ENCODE measurements at regions not wholly inside any gene's neighbourhood (a gene's known extent, or its start where the extent isn't known, plus 50 kb on each side); places are given as distances from the start of the nearest gene placed in this dataset.

DNA sequence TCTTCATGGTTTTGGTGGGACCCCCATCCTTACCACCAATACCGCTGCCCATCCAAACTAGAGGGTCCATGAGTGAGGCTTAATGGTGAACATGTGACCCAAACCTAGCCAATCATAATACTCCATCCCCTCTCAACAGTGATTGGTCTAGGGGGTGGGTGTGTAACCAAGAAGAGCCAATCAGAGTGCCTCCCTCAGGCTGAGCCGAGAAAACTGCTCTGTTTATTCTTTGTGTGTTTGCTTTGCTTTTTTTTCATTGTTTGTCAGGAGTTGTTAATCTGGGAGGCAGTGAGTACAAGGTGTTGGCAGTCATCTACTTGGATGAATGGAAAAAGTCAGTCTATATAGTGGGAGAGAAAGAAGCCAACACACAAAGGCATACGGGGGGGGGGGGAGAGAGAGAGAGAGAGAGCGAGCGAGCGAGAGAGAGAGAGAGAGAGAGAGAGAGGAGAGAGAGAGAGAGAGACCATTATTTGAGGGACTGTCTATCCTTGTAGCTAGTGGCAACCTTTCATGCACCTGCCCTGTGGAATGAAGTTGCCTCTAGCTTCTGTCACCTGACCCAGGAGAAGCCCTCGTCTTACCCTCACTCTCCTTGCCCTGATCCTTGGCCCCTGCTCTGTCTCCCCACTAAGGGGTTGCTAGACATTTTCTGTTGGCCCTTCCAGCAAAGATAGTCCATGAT lies 441.7 kb downstream of the TYW1 start:
- CTCF ChIA-PET: interaction anchor here (0.6 kb wide), 1 partner anchor 724 kb away, joined by 3 read pairs; no protein-coding TSS in a partner anchor
- H3K27me3 Mint-ChIP-seq (ENCODE audit: low read depth): no peaks in the 10 kb centered on the region
- H3K27ac Mint-ChIP-seq: no peak overlapping the region
- no peak for DNase-seq
- no peaks in the 10 kb centered on the region for H3K4me1 Mint-ChIP-seq (ENCODE audit: low read depth)
- no peak overlapping the region for H3K4me3 Mint-ChIP-seq
- H3K9me3 Mint-ChIP-seq: peaks cover 8% of the 10 kb centered on the region
- H3K36me3 Mint-ChIP-seq (ENCODE audit: low read depth): no peaks in the 10 kb centered on the region
- intact Hi-C loops (cut with micrococcal nuclease): no loop called here

- Mint-ChIP-seq H3K36me3 (ENCODE audit: low read depth) (no peaks in the 10 kb centered on the region), H3K9me3 (peaks cover 3% of the 10 kb centered on the region), H3K4me1 (ENCODE audit: low read depth) (no peaks in the 10 kb centered on the region), H3K27ac (no peak overlapping the region), H3K4me3 (no peak overlapping the region), H3K27me3 (ENCODE audit: low read depth) (no peaks in the 10 kb centered on the region)
- intact Hi-C loops (cut with micrococcal nuclease): no loop called here
- CTCF ChIA-PET: interaction anchor here (0.6 kb wide), 1 partner anchor 724 kb away, joined by 3 read pairs; no protein-coding TSS in a partner anchor
- DNase-seq: no peak
These were observed 442.4 kb downstream of the TYW1 start for GRCh38 chr7:67438913-67439505.

DNA sequence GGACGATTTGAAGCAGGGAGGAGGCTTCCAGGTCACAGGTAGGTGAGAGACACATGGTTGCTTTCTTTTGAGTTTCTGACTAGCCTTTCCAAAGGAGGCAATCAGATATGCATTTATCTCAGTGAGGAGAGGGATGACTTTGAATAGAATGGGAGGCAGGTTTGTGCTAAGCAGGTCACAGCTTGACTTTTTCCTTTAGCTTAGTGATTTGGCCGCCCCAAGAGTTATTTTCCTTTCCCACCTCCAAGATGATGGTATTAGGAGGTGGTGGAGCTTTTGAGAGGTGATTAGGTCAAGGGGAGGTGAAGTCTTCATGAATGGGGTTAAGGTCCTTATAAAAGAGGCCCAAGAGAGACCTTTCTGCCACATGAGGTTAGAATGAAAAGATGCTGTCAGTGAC lies 443.7 kb downstream of the TYW1 start:
- CTCF ChIA-PET: no interaction called here
- DNase-seq: no peak
- H3K9me3 Mint-ChIP-seq: no peaks in the 10 kb centered on the region
- H3K27ac Mint-ChIP-seq: no peak overlapping the region
- no peaks in the 10 kb centered on the region for H3K4me1 Mint-ChIP-seq (ENCODE audit: low read depth)
- intact Hi-C loops (cut with micrococcal nuclease): no loop called here
- no peaks in the 10 kb centered on the region for H3K36me3 Mint-ChIP-seq (ENCODE audit: low read depth)
- no peak overlapping the region for H3K4me3 Mint-ChIP-seq
- no peaks in the 10 kb centered on the region for H3K27me3 Mint-ChIP-seq (ENCODE audit: low read depth)

DNA sequence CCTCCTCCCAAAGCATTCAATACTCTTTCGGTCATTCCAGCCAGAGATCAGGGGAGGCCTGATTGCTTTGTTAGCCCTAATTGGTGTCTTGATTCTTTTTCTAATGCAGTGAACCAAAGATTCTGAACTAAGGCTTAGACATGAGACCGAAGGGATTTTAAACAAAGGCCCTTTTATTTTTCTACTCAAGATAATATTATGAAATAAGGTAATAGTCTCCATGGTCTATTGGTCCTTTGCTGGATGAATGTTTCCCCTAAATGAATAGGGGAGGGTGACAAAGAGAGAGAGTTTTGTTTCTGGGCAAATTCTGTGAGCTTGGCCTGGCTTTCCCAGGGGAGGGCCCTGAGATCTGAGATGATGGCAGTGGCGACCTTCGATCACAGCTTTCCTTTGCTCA lies 449.1 kb downstream of the TYW1 start:
- H3K9me3 Mint-ChIP-seq: peaks cover 3% of the 10 kb centered on the region
- DNase-seq: no peak
- CTCF ChIA-PET: no interaction called here
- no peaks in the 10 kb centered on the region for H3K36me3 Mint-ChIP-seq (ENCODE audit: low read depth)
- no peaks in the 10 kb centered on the region for H3K27me3 Mint-ChIP-seq (ENCODE audit: low read depth)
- intact Hi-C loops (cut with micrococcal nuclease): no loop called here
- no peak overlapping the region for H3K4me3 Mint-ChIP-seq
- no peaks in the 10 kb centered on the region for H3K4me1 Mint-ChIP-seq (ENCODE audit: low read depth)
- H3K27ac Mint-ChIP-seq: no peak overlapping the region

GRCh38 chr7:67447297-67447696 lies 450.7 kb downstream of the TYW1 start:
- no peaks in the 10 kb centered on the region for H3K36me3 Mint-ChIP-seq (ENCODE audit: low read depth)
- H3K9me3 Mint-ChIP-seq: peaks cover 3% of the 10 kb centered on the region
- no peak for DNase-seq
- intact Hi-C loops (cut with micrococcal nuclease): no loop called here
- CTCF ChIA-PET: no interaction called here
- no peaks in the 10 kb centered on the region for H3K4me1 Mint-ChIP-seq (ENCODE audit: low read depth)
- H3K27me3 Mint-ChIP-seq (ENCODE audit: low read depth): no peaks in the 10 kb centered on the region
- H3K4me3 Mint-ChIP-seq: no peak overlapping the region
- no peak overlapping the region for H3K27ac Mint-ChIP-seq

GRCh38 chr7:67448271-67448670 lies 451.6 kb downstream of the TYW1 start:
- CTCF ChIA-PET: no interaction called here
- H3K4me1 Mint-ChIP-seq (ENCODE audit: low read depth): no peaks in the 10 kb centered on the region
- no peak for DNase-seq
- H3K36me3 Mint-ChIP-seq (ENCODE audit: low read depth): no peaks in the 10 kb centered on the region
- no peak overlapping the region for H3K27ac Mint-ChIP-seq
- intact Hi-C loops (cut with micrococcal nuclease): no loop called here
- H3K9me3 Mint-ChIP-seq: peaks cover 6% of the 10 kb centered on the region
- no peaks in the 10 kb centered on the region for H3K27me3 Mint-ChIP-seq (ENCODE audit: low read depth)
- H3K4me3 Mint-ChIP-seq: no peak overlapping the region

GRCh38 chr7:67450171-67450570 lies 453.5 kb downstream of the TYW1 start:
- no peak overlapping the region for H3K4me3 Mint-ChIP-seq
- peaks cover 6% of the 10 kb centered on the region for H3K9me3 Mint-ChIP-seq
- no peaks in the 10 kb centered on the region for H3K27me3 Mint-ChIP-seq (ENCODE audit: low read depth)
- CTCF ChIA-PET: no interaction called here
- no peak overlapping the region for H3K27ac Mint-ChIP-seq
- intact Hi-C loops (cut with micrococcal nuclease): no loop called here
- H3K36me3 Mint-ChIP-seq (ENCODE audit: low read depth): no peaks in the 10 kb centered on the region
- no peak for DNase-seq
- no peaks in the 10 kb centered on the region for H3K4me1 Mint-ChIP-seq (ENCODE audit: low read depth)

DNA sequence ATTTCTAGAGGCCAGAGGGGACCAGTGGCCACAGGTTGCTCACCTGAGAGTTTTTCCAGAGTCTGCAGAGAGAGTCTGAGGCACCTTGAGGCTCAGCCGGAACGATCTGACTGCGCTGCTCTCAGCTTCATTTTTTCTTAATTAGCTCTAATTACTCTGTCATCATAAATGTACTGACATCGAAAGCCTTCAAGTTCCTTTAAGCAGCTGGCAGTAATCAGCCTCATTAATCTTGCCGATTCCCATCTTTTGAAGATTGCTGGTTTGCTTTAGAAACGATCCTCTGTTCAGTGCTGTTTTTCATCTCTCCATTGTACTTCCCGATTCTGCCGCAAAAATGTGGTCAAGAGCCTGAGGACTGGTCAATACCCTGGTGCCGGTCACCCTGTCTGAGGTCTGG lies 454.7 kb downstream of the TYW1 start:
- peaks cover 6% of the 10 kb centered on the region for H3K9me3 Mint-ChIP-seq
- intact Hi-C loops (cut with micrococcal nuclease): no loop called here
- no peak overlapping the region for H3K4me3 Mint-ChIP-seq

DNA sequence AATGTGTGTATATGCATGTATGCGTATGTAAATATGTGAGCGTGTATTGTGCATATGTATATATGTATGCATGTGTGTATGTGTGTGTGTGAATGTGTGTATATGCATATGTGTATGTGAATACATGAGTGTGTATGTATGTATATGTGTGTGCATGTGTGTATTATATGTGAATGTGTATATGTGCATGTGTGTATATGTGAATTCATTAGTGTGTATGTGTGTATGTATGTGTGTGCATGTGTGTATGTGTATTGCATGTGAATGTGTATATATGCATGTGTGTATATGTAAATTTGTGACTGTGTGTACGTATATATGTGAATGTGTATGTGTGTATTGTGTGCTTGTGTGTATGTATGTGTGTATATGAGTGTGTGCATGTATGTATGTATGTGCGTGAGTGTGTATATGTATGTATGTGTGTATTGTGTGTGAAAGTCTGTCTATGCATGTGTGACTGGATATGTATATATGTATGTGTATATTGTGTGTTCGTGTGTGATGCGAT lies 455.9 kb downstream of the TYW1 start:
- H3K27ac Mint-ChIP-seq: no peak overlapping the region
- H3K4me1 Mint-ChIP-seq (ENCODE audit: low read depth): no peaks in the 10 kb centered on the region
- H3K9me3 Mint-ChIP-seq: peaks cover 4% of the 10 kb centered on the region
- intact Hi-C loops (cut with micrococcal nuclease): no loop called here
- H3K36me3 Mint-ChIP-seq (ENCODE audit: low read depth): no peaks in the 10 kb centered on the region
- no peak for DNase-seq
- no peaks in the 10 kb centered on the region for H3K27me3 Mint-ChIP-seq (ENCODE audit: low read depth)
- no peak overlapping the region for H3K4me3 Mint-ChIP-seq
- CTCF ChIA-PET: no interaction called here

More for the DNA sequence above, 454.7 kb downstream of the TYW1 start:
- H3K27ac Mint-ChIP-seq: no peak overlapping the region
- no peaks in the 10 kb centered on the region for H3K36me3 Mint-ChIP-seq (ENCODE audit: low read depth)
- DNase-seq: no peak
- CTCF ChIA-PET: no interaction called here
- H3K4me1 Mint-ChIP-seq (ENCODE audit: low read depth): no peaks in the 10 kb centered on the region
- no peaks in the 10 kb centered on the region for H3K27me3 Mint-ChIP-seq (ENCODE audit: low read depth)

DNA sequence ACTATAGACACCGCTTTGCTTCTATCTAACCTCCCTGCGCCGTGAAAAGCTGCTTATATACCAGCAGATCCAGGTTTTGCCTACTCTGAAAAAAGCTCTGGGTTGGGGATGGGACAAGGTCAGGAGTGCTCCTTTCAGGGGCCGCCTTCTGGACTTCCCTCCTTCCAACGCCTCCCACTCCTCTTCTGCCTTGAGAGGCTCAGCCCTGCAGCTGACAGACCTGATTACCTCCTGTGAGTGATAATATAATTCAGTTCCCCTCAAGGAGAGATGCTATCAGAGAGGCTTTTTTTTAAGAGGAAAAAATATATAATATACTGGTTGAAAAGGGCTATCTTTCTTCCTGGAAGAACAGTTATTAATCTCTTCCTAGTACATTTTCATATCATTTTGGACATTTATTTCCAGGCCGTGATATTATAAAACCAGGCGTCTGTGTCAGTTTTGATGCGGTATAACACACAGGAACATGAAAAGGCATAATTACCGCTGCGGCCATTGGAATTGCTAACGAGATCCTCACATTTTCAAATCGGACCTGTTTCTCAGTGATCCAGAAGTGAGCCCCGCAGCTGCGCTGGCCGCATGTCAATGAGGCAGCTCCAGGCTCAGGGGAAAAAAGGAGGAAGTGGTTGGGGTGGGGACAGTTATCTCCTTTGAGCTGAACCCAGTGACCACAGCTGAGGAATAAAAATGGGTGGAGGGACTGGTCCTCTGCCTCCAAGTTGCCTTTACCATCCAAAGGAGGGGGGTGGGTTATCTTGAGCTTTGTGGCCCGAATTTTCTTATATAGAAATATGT lies 457.1 kb downstream of the TYW1 start:
- CTCF ChIA-PET: no interaction called here
- H3K27me3 Mint-ChIP-seq (ENCODE audit: low read depth): peaks cover 3% of the 10 kb centered on the region
- no peak overlapping the region for H3K4me3 Mint-ChIP-seq
- H3K4me1 Mint-ChIP-seq (ENCODE audit: low read depth): no peaks in the 10 kb centered on the region
- H3K9me3 Mint-ChIP-seq: peaks cover 3% of the 10 kb centered on the region
- no peak for DNase-seq
- intact Hi-C loops (cut with micrococcal nuclease): no loop called here
- H3K27ac Mint-ChIP-seq: no peak overlapping the region
- H3K36me3 Mint-ChIP-seq (ENCODE audit: low read depth): no peaks in the 10 kb centered on the region

DNA sequence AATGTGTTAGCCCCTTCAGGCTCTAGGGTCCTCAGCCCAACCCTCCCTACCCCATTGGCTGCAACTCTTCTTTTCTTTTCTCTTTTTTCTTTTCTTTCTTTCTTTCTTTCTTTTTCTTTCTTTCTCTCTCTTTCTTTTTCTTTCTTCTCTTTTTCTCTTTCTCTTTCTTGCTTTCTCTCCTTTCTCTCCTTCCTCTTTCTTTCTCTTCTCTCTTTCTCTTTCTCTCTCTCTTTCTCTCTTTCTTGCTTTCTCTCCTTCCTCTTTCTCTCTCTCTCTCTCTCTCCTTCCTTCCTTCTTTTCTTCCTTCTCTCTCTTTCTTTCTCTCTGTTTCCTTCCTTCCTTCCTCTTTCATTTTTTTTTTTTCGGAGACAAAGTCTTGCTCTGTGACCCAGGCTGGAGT lies 458.9 kb downstream of the TYW1 start:
- Mint-ChIP-seq H3K9me3 (peaks cover 3% of the 10 kb centered on the region), H3K4me1 (ENCODE audit: low read depth) (no peaks in the 10 kb centered on the region), H3K4me3 (no peak overlapping the region), H3K36me3 (ENCODE audit: low read depth) (no peaks in the 10 kb centered on the region), H3K27me3 (ENCODE audit: low read depth) (peaks cover 3% of the 10 kb centered on the region), H3K27ac (no peak overlapping the region)
- CTCF ChIA-PET: no interaction called here
- DNase-seq: no peak
- intact Hi-C loops (cut with micrococcal nuclease): no loop called here

- H3K9me3 Mint-ChIP-seq: peaks cover 3% of the 10 kb centered on the region
- intact Hi-C loops (cut with micrococcal nuclease): no loop called here
- CTCF ChIA-PET: no interaction called here
- H3K4me1 Mint-ChIP-seq (ENCODE audit: low read depth): no peaks in the 10 kb centered on the region
- no peaks in the 10 kb centered on the region for H3K36me3 Mint-ChIP-seq (ENCODE audit: low read depth)
- H3K27ac Mint-ChIP-seq: no peak overlapping the region
- H3K27me3 Mint-ChIP-seq (ENCODE audit: low read depth): peaks cover 5% of the 10 kb centered on the region
- no peak for DNase-seq
- H3K4me3 Mint-ChIP-seq: no peak overlapping the region
These were observed 466.2 kb downstream of the TYW1 start for GRCh38 chr7:67462781-67463191.

GRCh38 chr7:67463316-67463715 lies 466.7 kb downstream of the TYW1 start:
- intact Hi-C loops (cut with micrococcal nuclease): no loop called here
- H3K36me3 Mint-ChIP-seq (ENCODE audit: low read depth): no peaks in the 10 kb centered on the region
- H3K27me3 Mint-ChIP-seq (ENCODE audit: low read depth): peaks cover 4% of the 10 kb centered on the region
- no peaks in the 10 kb centered on the region for H3K4me1 Mint-ChIP-seq (ENCODE audit: low read depth)
- no peak overlapping the region for H3K27ac Mint-ChIP-seq
- no peak overlapping the region for H3K4me3 Mint-ChIP-seq
- DNase-seq: no peak
- H3K9me3 Mint-ChIP-seq: peaks cover 5% of the 10 kb centered on the region
- CTCF ChIA-PET: no interaction called here

All from activated naive CD4-positive, alpha-beta T cell treated with anti-CD3 and anti-CD28 coated beads for 36 hours (primary cell).